ENCODE measurements at regions not wholly inside any gene's neighbourhood (a gene's known extent, or its start where the extent isn't known, plus 50 kb on each side); places are given as distances from the start of the nearest gene placed in this dataset.

- Histone ChIP-seq H3K27me3 (ENCODE audit: control insufficient read depth, insufficient read depth, low read length) (peaks cover 11% of the 10 kb centered on the region), H3K4me3 (ENCODE audit: low read depth, low read length) (no peak overlapping the region), H3K36me3 (ENCODE audit: control insufficient read depth, insufficient read depth, low read length) (no peaks in the 10 kb centered on the region)
- TF ChIP-seq CTCF (IDR thresholded peaks at IDR 0.05; ENCODE audit: insufficient read depth, low read length, severe bottlenecking) = no peak
- DNase-seq (ENCODE audit: low read depth) (no peak), FAIRE-seq (no peak)
Measured at GRCh38 chr17:77572065-77572601, 386.4 kb upstream of the TNRC6C start.

GRCh38 chr17:77572851-77573250 lies 385.7 kb upstream of the TNRC6C start:
- no peak for TF ChIP-seq CTCF (IDR thresholded peaks at IDR 0.05; ENCODE audit: insufficient read depth, low read length, severe bottlenecking)
- no peak for FAIRE-seq

GRCh38 chr17:77577491-77577890 lies 381.0 kb upstream of the TNRC6C start:
- no peak for FAIRE-seq
- no peaks in the 10 kb centered on the region for H3K36me3 ChIP-seq (ENCODE audit: control insufficient read depth, insufficient read depth, low read length)
- no peak for TF ChIP-seq CTCF (IDR thresholded peaks at IDR 0.05; ENCODE audit: insufficient read depth, low read length, severe bottlenecking)
- no peak overlapping the region for H3K4me3 ChIP-seq (ENCODE audit: low read depth, low read length)
- no peak for DNase-seq (ENCODE audit: low read depth)
- peaks cover 4% of the 10 kb centered on the region for H3K27me3 ChIP-seq (ENCODE audit: control insufficient read depth, insufficient read depth, low read length)

More at GRCh38 chr17:77572851-77573250, 385.7 kb upstream of the TNRC6C start:
- Histone ChIP-seq H3K27me3 (ENCODE audit: control insufficient read depth, insufficient read depth, low read length) (peaks cover 11% of the 10 kb centered on the region), H3K36me3 (ENCODE audit: control insufficient read depth, insufficient read depth, low read length) (no peaks in the 10 kb centered on the region), H3K4me3 (ENCODE audit: low read depth, low read length) (no peak overlapping the region)
- no peak for DNase-seq (ENCODE audit: low read depth)

GRCh38 chr17:77579131-77579530 lies 379.4 kb upstream of the TNRC6C start:
- Histone ChIP-seq H3K4me3 (ENCODE audit: low read depth, low read length) (no peak overlapping the region), H3K27me3 (ENCODE audit: control insufficient read depth, insufficient read depth, low read length) (peaks cover 2% of the 10 kb centered on the region), H3K36me3 (ENCODE audit: control insufficient read depth, insufficient read depth, low read length) (no peaks in the 10 kb centered on the region)
- no peak for TF ChIP-seq CTCF (IDR thresholded peaks at IDR 0.05; ENCODE audit: insufficient read depth, low read length, severe bottlenecking)
- no peak for DNase-seq (ENCODE audit: low read depth)
- no peak for FAIRE-seq

- H3K4me3 ChIP-seq (ENCODE audit: low read depth, low read length) = no peak overlapping the region
- H3K27me3 ChIP-seq (ENCODE audit: control insufficient read depth, insufficient read depth, low read length) = peaks cover 2% of the 10 kb centered on the region
- DNase-seq (ENCODE audit: low read depth) (no peak), FAIRE-seq (no peak)
- no peak for TF ChIP-seq CTCF (IDR thresholded peaks at IDR 0.05; ENCODE audit: insufficient read depth, low read length, severe bottlenecking)
- no peaks in the 10 kb centered on the region for H3K36me3 ChIP-seq (ENCODE audit: control insufficient read depth, insufficient read depth, low read length)
Measured at GRCh38 chr17:77579682-77580081, 378.8 kb upstream of the TNRC6C start.

Data from bronchial epithelial cell (primary cell).